ENCODE measurements at regions not wholly inside any gene's neighbourhood (a gene's known extent, or its start where the extent isn't known, plus 50 kb on each side); places are given as distances from the start of the nearest gene placed in this dataset.
A peak's percentile ranks its signal among the peaks of the same experiment; 100 is the strongest.

GRCh38 chr2:180657054-180657453 is 323.4 kb upstream of the UBE2E3 start:
- POLR2A ChIA-PET (ENCODE audit: unreplicated experiment) = no interaction called here
- no peaks in the 10 kb centered on the region for H3K36me3 ChIP-seq (ENCODE audit: control insufficient read depth, insufficient read depth, low read length)
- no peak for TF ChIP-seq BHLHE40 (IDR thresholded peaks at IDR 0.05; ENCODE audit: low read depth, low read length)
- TF ChIP-seq MAFK (IDR thresholded peaks at IDR 0.05; ENCODE audit: low read depth, low read length) = no peak
- TF ChIP-seq SMC3 (IDR thresholded peaks at IDR 0.05; ENCODE audit: low read depth, low read length) = no peak
- TF ChIP-seq RFX5 (IDR thresholded peaks at IDR 0.05; ENCODE audit: low read depth, low read length) = no peak
- TF ChIP-seq MXI1 (IDR thresholded peaks at IDR 0.05; ENCODE audit: borderline replicate concordance, low read depth, low read length) = no peak
- no peak for TF ChIP-seq USF2 (IDR thresholded peaks at IDR 0.05; ENCODE audit: low read depth, low read length)
- TF ChIP-seq FOS (IDR thresholded peaks at IDR 0.05; ENCODE audit: low read depth, low read length) = no peak
- 0 out of 2 replicates have a peak overlapping the region, but pooled peaks have one; percentile 17 for H3K4ac ChIP-seq (ENCODE audit: low read depth, low read length)
- H3K9ac ChIP-seq (ENCODE audit: low read depth, low read length) = no peak overlapping the region
- intact Hi-C loops (cut with micrococcal nuclease) = no loop called here
- H4K20me1 ChIP-seq (ENCODE audit: insufficient read depth, low read length) = no peaks in the 10 kb centered on the region
- no peak overlapping the region for H3K23ac ChIP-seq (ENCODE audit: low read depth, low read length)
- no peaks in the 10 kb centered on the region for H3K27me3 ChIP-seq (ENCODE audit: control insufficient read depth, insufficient read depth, low read length)
- no peak overlapping the region for H2AFZ ChIP-seq (replicated peaks; ENCODE audit: low read length, poor library complexity)
- ATAC-seq (ENCODE audit: low read depth) (peak; percentile 80), DNase-seq (peak; percentile 78)
- no peak overlapping the region for H4K91ac ChIP-seq (ENCODE audit: insufficient read depth, low read depth, low read length)
- 0 out of 2 replicates have a peak overlapping the region, but pooled peaks have one; percentile 10 for H2BK120ac ChIP-seq (ENCODE audit: low read depth, low read length)
- peaks cover 5% of the 10 kb centered on the region; the same call in 1 of the 2 replicates for H3K4me1 ChIP-seq (ENCODE audit: control insufficient read depth, insufficient read depth, low read length)
- H3K27ac ChIP-seq (ENCODE audit: insufficient read depth, low read length) = no peak overlapping the region
- H4K5ac ChIP-seq (ENCODE audit: low read depth, low read length) = no peak overlapping the region
- WGBS, 2 experiments (ENCODE audit: extremely low coverage in 2 of 2, insufficient read length in 1 of 2) = no CpG with 5 or more reads among the region's 1 CpG
- no peaks in the 10 kb centered on the region for H3K79me1 ChIP-seq (ENCODE audit: low read depth in 1 of 2, low read length in 2 of 2)
- H3K14ac ChIP-seq (replicated peaks; ENCODE audit: low read depth, low read length) = no peak overlapping the region
- no peaks in the 10 kb centered on the region for H3K9me3 ChIP-seq (ENCODE audit: control insufficient read depth, insufficient read depth, low read length)
- no peak overlapping the region for H3K4me2 ChIP-seq (ENCODE audit: low read depth, low read length)
- in situ Hi-C loops (cut with MboI; ENCODE audit: low sequenced_read_pairs) = no loop called here
- H2BK20ac ChIP-seq (ENCODE audit: low read depth, low read length) = peak overlapping the region; percentile 72; the same call in 1 of the 2 replicates
- dilution Hi-C loops (cut with HindIII; ENCODE audit: low sequenced_read_pairs, unreplicated experiment) = no loop called here
- no peak overlapping the region for H3K56ac ChIP-seq (ENCODE audit: extremely low read depth, insufficient read depth, low read length)
- H2BK15ac ChIP-seq (ENCODE audit: low read depth, low read length) = no peak overlapping the region
- H2AK5ac ChIP-seq (ENCODE audit: low read depth, low read length) = no peak overlapping the region
- H3K9me1 ChIP-seq (ENCODE audit: insufficient read depth, low read length) = no peaks in the 10 kb centered on the region; the same call in 1 of the 2 replicates
- no peak overlapping the region for H4K8ac ChIP-seq (ENCODE audit: low read depth in 2 of 2, low read length in 2 of 2)
- BruUV-seq (replicated peaks) = no TSS peak
- CTCF ChIA-PET = interaction anchor here (0.6 to 1.7 kb wide), 2 partner anchors 10 to 1062 kb away, joined by 3 to 5 read pairs; no protein-coding TSS in a partner anchor
- no peak overlapping the region for H2AK9ac ChIP-seq (replicated peaks; ENCODE audit: low read depth, low read length, poor library complexity)
- no peak overlapping the region for H3K18ac ChIP-seq (ENCODE audit: low read depth, low read length)
- no peak overlapping the region for H3K4me3 ChIP-seq (ENCODE audit: insufficient read depth, low read depth, low read length)
- H2BK5ac ChIP-seq (ENCODE audit: low read depth, low read length, poor library complexity, severe bottlenecking) = no peak overlapping the region
